ENCODE measurements at regions not wholly inside any gene's neighbourhood (a gene's known extent, or its start where the extent isn't known, plus 50 kb on each side); places are given as distances from the start of the nearest gene placed in this dataset.

DNA sequence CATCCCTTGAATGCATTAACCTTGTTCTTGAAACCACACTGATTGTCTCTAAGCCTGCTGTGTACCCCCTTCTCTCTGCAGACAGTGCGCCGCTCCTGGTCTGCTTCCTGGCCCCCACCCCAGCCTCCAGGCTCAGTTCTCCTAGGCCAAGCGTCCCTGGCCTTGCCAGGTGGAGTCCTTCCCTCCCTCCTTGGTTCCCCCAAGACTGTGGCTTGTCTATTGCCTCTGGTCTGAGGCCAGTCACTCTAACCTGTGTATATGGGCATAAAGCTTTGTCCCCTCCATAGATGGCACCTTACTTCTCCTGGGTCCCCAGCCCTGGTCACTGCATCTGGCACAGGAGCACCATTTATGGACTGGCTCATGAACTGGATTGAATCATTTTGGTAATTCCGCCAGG lies 133.5 kb upstream of the EEPD1 start:
- Histone ChIP-seq H3K27ac (no peak overlapping the region), H3K9me3 (no peaks in the 10 kb centered on the region), H3K4me1 (peaks cover 0 to 20% (median 0%) of the 10 kb centered on the region in 9 donors), H3K4me3 (no peak overlapping the region), H3K36me3 (no peaks in the 10 kb centered on the region), H3K27me3 (no peaks in the 10 kb centered on the region)
- intact Hi-C loops (cut with DNase I), result loop anchor here in 1 of 10 donors (10.0 kb wide), 1 partner anchor 105 kb away; no protein-coding TSS in a partner anchor
- TF ChIP-seq, protein P1, sequence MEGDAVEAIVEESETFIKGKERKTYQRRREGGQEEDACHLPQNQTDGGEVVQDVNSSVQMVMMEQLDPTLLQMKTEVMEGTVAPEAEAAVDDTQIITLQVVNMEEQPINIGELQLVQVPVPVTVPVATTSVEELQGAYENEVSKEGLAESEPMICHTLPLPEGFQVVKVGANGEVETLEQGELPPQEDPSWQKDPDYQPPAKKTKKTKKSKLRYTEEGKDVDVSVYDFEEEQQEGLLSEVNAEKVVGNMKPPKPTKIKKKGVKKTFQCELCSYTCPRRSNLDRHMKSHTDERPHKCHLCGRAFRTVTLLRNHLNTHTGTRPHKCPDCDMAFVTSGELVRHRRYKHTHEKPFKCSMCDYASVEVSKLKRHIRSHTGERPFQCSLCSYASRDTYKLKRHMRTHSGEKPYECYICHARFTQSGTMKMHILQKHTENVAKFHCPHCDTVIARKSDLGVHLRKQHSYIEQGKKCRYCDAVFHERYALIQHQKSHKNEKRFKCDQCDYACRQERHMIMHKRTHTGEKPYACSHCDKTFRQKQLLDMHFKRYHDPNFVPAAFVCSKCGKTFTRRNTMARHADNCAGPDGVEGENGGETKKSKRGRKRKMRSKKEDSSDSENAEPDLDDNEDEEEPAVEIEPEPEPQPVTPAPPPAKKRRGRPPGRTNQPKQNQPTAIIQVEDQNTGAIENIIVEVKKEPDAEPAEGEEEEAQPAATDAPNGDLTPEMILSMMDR (IDR thresholded peaks at IDR 0.05), result no peak
- DNase-seq (no peak), ATAC-seq (no peak)
- 97% methylated on average over 4 of the region's 4 CpGs for WGBS, 2 donors

DNA sequence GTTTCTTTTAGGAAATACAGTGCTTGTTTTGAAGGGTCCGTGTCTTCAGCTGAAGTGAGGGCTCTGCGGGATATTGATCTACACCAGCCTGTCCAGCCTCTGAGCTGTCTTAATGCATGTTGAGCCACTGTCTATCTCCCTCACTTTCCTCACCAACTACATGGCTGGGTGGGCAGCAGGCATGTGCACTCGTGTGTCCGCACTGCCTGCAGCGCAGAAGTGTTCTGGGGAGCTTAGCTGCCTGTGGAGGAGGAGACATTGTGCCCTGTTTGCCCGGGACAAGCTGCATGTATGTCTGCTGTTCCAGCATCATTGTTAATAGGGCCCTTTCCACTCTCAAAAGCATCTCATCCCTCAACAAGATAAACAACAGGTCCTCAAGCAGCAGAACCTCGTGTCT lies 133.1 kb upstream of the EEPD1 start:
- H3K27me3 ChIP-seq, result no peaks in the 10 kb centered on the region
- no peak overlapping the region for H3K27ac ChIP-seq
- H3K9me3 ChIP-seq, result no peaks in the 10 kb centered on the region
- no peaks in the 10 kb centered on the region for H3K36me3 ChIP-seq
- H3K4me3 ChIP-seq, result no peak overlapping the region
- WGBS, 2 donors, result 91 to 92% methylated on average over 7 of the region's 7 CpGs
- H3K4me1 ChIP-seq, result peaks cover 0 to 21% (median 0%) of the 10 kb centered on the region in 9 donors
- DNase-seq (no peak), ATAC-seq (no peak)
- TF ChIP-seq, protein P1 (IDR thresholded peaks at IDR 0.05), result no peak
- intact Hi-C loops (cut with DNase I), result loop anchor here in 1 of 10 donors (10.0 kb wide), 1 partner anchor 105 kb away; no protein-coding TSS in a partner anchor

DNA sequence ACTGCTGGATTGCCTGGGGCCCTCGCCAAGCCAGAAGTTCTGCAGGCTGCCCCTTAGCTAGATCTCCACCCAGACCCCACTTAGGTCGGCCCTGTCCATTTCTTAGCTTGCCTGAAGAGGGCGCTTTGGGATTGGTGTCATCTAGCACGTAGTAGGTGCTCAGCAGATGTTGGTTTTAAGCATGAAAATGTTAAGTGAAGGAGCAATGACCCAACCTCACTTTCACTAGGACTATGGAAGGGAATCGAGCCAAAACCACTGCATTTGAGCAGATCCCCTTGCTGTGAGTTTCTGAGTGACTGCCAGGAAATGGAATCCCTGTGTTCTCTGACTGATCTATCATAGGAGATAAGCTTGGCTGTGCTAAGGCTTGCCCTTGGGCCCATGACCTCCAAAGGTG lies 131.7 kb upstream of the EEPD1 start:
- DNase-seq, result no peak
- 70 to 73% methylated on average over 5 of the region's 5 CpGs for WGBS, 2 donors
- Histone ChIP-seq H3K27ac (peak overlapping the region in 1 of 10 donors; percentile 18), H3K4me3 (no peak overlapping the region), H3K9me3 (no peaks in the 10 kb centered on the region), H3K27me3 (no peaks in the 10 kb centered on the region), H3K36me3 (no peaks in the 10 kb centered on the region), H3K4me1 (peaks cover 0 to 25% (median 0%) of the 10 kb centered on the region in 9 donors)
- intact Hi-C loops (cut with DNase I), result loop anchor here in 1 of 10 donors (1.0 kb wide), 1 partner anchor 270 kb away; no protein-coding TSS in a partner anchor
- ATAC-seq, result peak in 1 of 8 donors; percentile 42
- TF ChIP-seq, protein P1 (IDR thresholded peaks at IDR 0.05), result peak; percentile 9 to 57 (median 46)

DNA sequence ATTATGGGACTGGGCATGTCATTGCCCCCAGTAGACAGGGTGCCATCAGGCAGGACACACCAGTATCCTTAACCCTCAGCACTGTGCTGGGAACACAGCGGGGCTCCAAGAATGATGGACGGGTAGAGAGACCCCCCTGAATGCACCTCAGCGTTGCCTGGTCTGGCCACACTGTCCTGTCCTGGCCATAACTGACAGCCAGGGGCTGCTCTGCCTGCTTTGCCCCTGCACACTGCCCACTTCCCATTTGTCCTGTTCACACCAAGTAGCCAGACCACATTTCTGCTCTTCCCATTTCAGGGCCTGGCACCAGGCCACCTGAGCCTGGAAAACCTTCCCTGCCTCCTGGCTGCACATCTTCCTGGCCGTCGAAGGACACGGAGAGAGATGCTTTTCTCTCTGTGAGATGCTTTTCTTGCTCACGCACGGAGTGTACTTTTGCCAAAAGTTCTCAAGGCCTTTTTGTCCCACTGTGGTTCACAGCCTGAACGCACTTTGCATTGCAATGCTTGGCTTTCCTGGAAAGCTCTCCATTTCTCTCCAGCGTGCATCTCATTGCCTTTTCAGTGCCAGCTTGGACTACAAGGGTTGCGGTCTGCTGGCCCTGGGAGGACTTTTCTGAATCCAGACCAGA lies 131.0 kb upstream of the EEPD1 start:
- Histone ChIP-seq H3K4me3 (no peak overlapping the region), H3K36me3 (no peaks in the 10 kb centered on the region), H3K4me1 (peaks cover 0 to 25% (median 0%) of the 10 kb centered on the region in 9 donors), H3K9me3 (no peaks in the 10 kb centered on the region), H3K27ac (peak overlapping the region in 1 of 10 donors; percentile 18), H3K27me3 (no peaks in the 10 kb centered on the region)
- peak in 4 of 8 donors; percentile 22 to 50 (median 33) for ATAC-seq
- TF ChIP-seq, protein P1 (IDR thresholded peaks at IDR 0.05), result no peak
- no peak for DNase-seq
- 63 to 72% methylated on average over 11 of the region's 11 CpGs for WGBS, 2 donors
- intact Hi-C loops (cut with DNase I), result loop anchor here in 1 of 10 donors (1.0 kb wide), 1 partner anchor 269 kb away; no protein-coding TSS in a partner anchor

All from heart right ventricle (tissue), 16 donors.